ENCODE measurements at regions not wholly inside any gene's neighbourhood (a gene's known extent, or its start where the extent isn't known, plus 50 kb on each side); places are given as distances from the start of the nearest gene placed in this dataset.

- H3K9me3 ChIP-seq (replicated peaks in 1 of 3): no peaks in the 10 kb centered on the region
- WGBS, 4 donors: 25 to 37% (median 31%) methylated on average over 3 of the region's 3 CpGs
- H3K4me1 ChIP-seq (replicated peaks in 1 of 2): no peaks in the 10 kb centered on the region
- no peak overlapping the region for H3K27ac ChIP-seq
- DNase-seq: peak in 2 of 7 donors; percentile 16 to 23
- H3K36me3 ChIP-seq (replicated peaks in 1 of 2): no peaks in the 10 kb centered on the region
- no peaks in the 10 kb centered on the region for H3K27me3 ChIP-seq
- H3K4me3 ChIP-seq: no peak overlapping the region
- no peak for TF ChIP-seq POLR2A (IDR thresholded peaks at IDR 0.05)
- TF ChIP-seq CTCF (IDR thresholded peaks at IDR 0.05): no peak
- intact Hi-C loops (cut with DNase I): no loop called here
Observed at GRCh38 chr1:219518168-219518906, 94.6 kb downstream of the ZC3H11B start.

- Histone ChIP-seq H3K27ac (no peak overlapping the region), H3K4me3 (no peak overlapping the region), H3K9me3 (replicated peaks in 1 of 3) (no peaks in the 10 kb centered on the region), H3K4me1 (replicated peaks in 1 of 2) (no peaks in the 10 kb centered on the region), H3K27me3 (no peaks in the 10 kb centered on the region), H3K36me3 (replicated peaks in 1 of 2) (no peaks in the 10 kb centered on the region)
- DNase-seq: no peak
- TF ChIP-seq POLR2A (IDR thresholded peaks at IDR 0.05): no peak
- no peak for TF ChIP-seq CTCF (IDR thresholded peaks at IDR 0.05)
- intact Hi-C loops (cut with DNase I): no loop called here
- WGBS, 4 donors: 74 to 87% (median 87%) methylated on average over 3 of the region's 3 CpGs
Observed at GRCh38 chr1:219517031-219517430, 95.9 kb downstream of the ZC3H11B start.

- 77 to 88% (median 85%) methylated on average over 3 of the region's 3 CpGs for WGBS, 4 donors
- TF ChIP-seq POLR2A (IDR thresholded peaks at IDR 0.05) (no peak), CTCF (IDR thresholded peaks at IDR 0.05) (no peak)
- intact Hi-C loops (cut with DNase I): no loop called here
Observed at GRCh38 chr1:219514728-219515127, 98.2 kb downstream of the ZC3H11B start.

GRCh38 chr1:219507437-219507836 lies 105.5 kb downstream of the ZC3H11B start:
- Histone ChIP-seq H3K27ac (no peak overlapping the region), H3K4me3 (no peak overlapping the region), H3K27me3 (no peaks in the 10 kb centered on the region), H3K36me3 (replicated peaks in 1 of 2) (no peaks in the 10 kb centered on the region), H3K9me3 (replicated peaks in 1 of 3) (no peaks in the 10 kb centered on the region), H3K4me1 (replicated peaks in 1 of 2) (no peaks in the 10 kb centered on the region)
- WGBS, 4 donors: 53 to 65% (median 59%) methylated on average over 2 of the region's 2 CpGs
- TF ChIP-seq CTCF (IDR thresholded peaks at IDR 0.05) (no peak), POLR2A (IDR thresholded peaks at IDR 0.05) (no peak)
- DNase-seq: no peak
- intact Hi-C loops (cut with DNase I): no loop called here

More at GRCh38 chr1:219514728-219515127, 98.2 kb downstream of the ZC3H11B start:
- no peak overlapping the region for H3K27ac ChIP-seq
- no peak for DNase-seq
- no peaks in the 10 kb centered on the region for H3K36me3 ChIP-seq (replicated peaks in 1 of 2)
- H3K27me3 ChIP-seq: no peaks in the 10 kb centered on the region
- no peaks in the 10 kb centered on the region for H3K9me3 ChIP-seq (replicated peaks in 1 of 3)
- no peak overlapping the region for H3K4me3 ChIP-seq
- no peaks in the 10 kb centered on the region for H3K4me1 ChIP-seq (replicated peaks in 1 of 2)

All from adrenal gland (tissue), 9 donors.